ENCODE measurements at regions not wholly inside any gene's neighbourhood (a gene's known extent, or its start where the extent isn't known, plus 50 kb on each side); places are given as distances from the start of the nearest gene placed in this dataset.

DNA sequence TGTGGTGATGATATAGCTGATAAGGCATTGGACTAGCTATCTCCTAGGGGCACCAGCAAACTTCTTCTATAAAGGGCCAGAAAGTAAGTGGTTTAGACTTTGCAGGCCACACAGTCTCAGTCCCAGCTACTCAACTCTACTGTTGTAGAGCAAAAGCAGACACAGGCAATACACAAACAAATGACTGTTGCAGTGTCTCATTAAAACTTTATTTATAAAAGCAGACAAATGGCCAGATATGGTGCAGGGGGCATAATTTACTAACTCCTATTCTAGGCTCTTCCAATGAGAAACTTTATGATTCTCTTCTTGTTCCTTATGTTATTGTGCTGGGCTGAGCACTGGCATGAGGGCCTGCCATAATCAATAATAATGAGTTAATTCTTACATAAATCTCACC lies 176.8 kb upstream of the POU3F1 start:
- no peak for DNase-seq (ENCODE audit: low read depth in 2 of 2)

DNA sequence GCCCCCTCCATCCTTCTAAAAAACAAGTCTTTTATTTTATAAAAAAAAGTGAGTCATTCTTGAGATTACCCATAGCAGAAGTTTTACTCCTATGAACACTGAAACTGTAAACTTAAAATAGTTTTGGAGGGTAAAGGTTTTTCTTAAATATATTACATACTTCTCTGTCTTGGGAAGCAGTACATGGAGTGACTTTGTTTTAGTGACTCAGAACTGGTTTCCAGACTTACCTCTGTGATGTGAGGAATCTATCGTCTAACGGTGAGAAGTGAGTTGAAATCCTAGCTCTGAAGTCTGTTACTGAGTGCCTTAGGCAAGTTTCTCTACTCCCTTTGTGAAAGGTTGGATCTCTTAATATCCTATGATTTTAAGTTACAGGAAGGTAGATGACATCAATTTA lies 176.3 kb upstream of the POU3F1 start:
- DNase-seq (ENCODE audit: low read depth in 2 of 2) = no peak

DNA sequence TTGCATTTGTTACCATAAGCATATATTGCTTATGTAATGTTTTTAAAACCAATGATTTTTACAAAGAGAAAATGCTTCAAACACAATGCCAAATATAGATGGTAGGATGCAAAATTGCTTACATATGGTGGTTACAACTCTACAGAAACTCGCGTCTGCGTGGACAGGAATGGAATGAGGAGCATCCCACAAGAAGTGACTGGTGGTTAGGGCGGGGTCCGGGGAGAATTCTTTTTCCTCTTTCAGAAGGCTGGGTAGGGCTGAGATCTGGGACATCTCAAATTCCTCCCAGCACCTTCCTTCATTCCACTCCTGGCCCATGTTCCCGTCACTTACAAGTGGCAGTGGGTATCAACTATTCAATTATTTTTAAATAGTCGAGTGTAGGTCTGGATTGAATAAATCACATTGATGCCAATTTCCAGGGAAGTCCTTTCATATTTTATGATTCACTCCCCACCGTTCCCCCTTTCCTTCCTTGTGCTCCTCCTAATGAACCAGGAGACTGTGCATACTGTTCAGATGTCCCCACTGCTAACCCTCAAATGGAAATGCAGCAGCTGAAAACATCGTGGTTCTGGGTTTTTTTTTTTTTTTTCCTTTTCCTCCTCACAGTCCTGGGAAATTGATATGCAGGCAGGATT lies 174.5 kb upstream of the POU3F1 start:
- DNase-seq (ENCODE audit: low read depth in 2 of 2) = peak; percentile 91

DNA sequence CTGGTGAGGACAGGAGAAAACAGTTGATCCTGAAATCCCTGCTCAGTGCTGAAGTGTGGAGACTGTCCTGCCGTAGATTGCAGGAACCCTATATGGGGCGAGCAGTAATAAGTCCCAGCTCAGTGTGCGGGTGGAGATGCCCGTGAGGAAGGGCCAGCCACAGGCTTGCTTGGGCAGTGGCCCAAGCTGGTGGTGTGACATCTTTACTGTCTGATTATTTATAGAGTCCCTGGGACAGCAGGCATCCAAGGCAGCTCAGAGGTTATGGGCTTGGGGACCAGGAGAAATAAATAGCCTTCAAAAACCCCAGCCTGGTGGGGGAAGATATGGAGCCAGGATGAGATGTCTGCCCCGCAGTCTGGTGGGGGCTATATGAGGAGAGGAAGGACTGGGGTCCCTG lies 170.7 kb upstream of the POU3F1 start:
- DNase-seq (ENCODE audit: low read depth in 2 of 2) = no peak

DNA sequence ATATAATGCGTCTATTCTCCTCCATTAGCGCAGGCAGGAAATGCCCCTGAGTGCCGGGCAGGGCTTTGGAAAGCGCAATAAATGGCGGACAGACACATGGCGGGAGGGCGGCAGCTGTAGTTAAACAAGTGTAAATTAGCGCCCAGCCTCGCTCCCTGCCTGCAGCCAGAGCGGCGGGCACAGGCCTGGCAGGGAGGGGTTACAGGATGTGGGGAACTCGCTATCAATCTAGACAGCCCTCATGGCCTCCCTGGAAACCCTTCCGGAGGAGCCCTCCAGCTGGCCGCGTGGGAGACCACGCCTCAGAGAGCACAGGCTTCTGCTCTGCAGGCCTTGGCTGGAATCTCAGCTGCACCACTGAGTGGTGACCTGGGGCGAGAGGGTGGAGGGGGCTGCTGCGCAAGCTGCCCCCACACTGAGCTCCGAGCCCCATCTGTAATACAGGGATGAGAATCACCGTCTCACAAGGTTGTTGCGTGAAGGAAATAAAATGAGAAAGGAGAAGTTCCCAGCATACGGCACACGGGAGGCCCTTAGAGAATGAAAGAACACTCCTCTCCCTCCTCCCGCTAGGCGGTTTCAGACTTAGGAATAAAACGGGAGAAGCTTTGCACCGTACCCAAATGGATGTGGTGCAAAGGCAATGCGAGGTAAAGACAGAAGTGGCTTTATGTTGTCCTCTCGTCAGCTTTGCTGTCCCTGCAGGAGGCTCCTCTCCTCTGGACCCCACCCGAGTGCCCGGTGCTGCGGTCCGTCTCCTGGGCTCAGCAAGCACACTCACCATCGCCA lies 167.2 kb upstream of the POU3F1 start:
- DNase-seq (ENCODE audit: low read depth in 2 of 2) = no peak

DNA sequence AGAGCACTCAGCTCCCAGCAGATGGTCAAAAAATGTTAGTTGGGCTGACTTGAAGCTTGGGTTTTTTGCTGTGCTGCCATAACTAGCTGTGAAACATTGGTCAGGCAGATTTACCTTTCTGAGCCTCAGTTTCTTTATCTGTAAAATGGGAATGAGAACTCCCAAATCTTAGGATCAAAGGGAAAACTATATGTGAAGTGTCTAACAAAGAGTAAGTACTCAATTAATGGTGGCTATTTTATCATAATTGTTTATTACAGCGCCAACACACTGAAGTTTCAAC lies 164.2 kb upstream of the POU3F1 start:
- DNase-seq (ENCODE audit: low read depth in 2 of 2) = no peak

DNA sequence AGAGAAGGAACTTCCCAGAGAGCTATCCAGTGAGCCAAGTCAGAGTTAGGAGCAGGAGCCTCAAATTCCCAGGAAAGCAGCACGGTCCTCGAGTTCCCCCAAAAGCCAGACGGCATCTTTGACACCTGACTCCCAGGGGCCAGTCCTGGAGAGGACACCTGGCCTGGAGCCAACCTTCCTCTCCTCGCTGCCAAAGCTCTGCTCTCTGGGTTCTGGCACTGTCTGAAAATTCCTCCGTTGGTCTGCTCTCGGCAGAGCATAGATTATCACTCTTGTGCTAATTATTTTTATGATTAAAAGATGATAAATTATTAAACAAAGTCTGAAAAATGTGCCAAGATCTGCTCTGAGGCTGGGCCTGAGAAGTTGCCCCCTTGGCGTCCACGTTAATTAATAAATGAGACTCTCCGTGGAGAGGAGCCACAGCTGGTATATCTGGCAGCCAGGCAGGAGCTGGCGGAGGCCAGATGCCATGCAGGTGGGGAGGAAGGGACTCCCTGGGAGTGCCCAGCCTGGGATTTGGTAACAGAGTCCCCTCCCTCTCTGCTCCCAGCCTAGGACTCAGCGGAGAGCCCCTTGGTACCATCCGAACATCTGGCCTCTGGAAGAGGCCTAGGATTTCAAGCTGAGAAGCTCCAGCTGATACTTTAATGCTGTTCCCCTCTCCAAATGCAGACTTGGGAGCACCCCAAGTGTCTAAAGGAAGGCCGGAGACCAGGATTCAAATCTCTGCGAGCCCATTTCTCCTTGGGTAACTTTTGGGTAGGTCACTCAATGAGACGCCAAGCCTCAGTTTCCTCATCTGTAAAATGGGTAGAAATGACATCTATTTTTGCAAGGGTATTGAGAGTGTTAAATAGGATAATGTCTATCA lies 163.7 kb upstream of the POU3F1 start:
- no peak for DNase-seq (ENCODE audit: low read depth in 2 of 2)

DNA sequence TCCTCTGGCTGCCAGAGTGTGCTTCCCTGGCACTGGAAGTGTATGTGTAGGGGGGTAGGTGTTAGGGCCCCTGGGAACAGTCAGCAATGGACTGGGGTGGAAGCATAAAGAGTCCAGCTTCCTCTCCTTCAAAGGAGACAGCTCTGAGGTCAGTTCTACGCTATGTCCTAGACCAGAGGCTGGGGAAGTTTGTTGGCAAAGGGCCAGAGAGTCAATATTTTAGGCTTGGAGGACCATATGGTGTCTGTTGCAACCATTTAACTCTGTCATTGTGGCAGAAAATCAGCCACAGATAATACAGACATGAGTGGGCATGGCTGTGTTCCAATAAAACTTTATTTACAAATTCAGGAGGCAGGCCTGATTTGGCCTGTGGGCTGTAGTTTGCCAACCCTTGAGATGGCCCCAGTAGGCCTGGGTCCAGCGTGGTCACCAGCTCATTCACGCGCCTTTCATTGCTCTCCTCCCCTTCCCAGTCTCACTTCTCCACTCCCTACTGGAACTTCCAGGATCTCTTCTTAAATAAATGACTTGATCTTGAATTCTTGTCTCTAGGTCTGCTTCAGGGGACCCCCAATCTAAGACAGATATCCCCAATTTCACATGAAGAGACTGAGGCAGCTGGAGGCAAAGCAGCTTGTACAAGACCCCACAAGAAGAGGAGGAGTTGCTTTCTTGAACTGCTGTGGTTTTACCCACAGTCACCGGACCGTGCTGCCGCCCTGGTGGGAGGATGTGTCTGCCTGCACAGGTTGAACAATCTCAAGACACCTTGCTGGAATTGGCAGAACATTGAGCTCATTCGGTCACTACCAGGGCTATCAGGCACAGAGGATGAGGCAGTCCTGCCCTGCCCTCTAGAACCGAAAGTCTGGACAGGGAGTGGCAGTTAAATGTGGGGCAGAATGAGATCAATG lies 162.4 kb upstream of the POU3F1 start:
- DNase-seq (ENCODE audit: low read depth in 2 of 2) = no peak

DNA sequence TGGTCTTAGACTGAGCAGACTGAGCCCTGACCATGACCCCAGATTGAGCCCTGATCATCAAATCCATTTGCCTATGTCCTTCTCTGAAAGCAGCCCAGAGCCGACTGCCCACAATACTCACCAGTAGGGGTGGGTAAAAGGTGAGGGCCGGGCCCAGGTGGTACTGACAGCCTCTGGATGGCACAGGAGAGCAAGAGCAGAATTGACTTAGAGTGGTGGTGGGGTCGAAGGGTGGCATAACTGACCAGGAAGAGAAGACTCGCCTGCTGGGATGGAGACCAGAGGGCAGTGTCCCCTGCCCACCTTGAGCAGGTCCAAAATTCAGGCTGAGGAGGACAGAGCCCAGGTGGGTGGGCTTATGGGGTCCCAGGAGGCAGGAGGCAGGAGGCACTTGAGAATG lies 161.3 kb upstream of the POU3F1 start:
- no peak for DNase-seq (ENCODE audit: low read depth in 2 of 2)

DNA sequence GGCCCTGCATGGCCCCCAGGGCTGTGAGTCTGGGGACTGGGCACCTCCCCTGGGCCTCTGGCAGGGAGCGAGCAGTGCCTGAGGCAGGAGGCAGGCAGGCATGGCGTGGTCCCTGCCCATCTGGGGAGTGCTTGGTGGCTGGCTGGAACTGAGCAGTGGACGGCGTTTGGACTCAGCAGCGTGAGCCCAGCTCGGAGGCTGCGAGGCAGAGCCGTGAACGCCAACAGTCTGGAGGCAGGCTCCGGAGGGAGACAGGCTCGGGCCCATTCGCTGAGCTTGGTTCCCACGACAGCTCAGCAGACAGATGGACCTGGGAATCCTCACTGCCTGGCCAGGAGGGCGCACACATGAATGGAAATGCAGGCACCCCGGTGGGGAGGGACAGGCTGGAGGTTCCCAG lies 160.7 kb upstream of the POU3F1 start:
- DNase-seq (ENCODE audit: low read depth in 2 of 2) = no peak

DNA sequence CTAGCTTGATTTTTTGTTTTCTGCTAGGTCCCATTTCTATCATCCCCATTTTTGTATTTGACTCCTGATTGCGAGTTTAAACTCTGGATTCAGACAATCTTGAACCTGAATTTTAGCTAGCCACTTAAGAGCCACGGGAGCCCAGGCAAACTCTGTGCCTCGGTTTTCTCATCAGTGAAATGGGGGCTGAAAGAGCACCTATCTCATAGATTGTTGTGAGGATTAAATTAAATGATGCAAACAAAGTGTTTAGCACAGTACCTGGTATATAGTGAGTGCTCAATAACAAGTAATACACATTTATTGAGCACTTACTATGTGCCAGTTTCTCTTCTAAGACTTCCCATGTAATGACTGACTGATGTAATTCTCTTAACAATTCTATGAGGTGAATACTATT lies 158.1 kb upstream of the POU3F1 start:
- no peak for DNase-seq (ENCODE audit: low read depth in 2 of 2)

DNA sequence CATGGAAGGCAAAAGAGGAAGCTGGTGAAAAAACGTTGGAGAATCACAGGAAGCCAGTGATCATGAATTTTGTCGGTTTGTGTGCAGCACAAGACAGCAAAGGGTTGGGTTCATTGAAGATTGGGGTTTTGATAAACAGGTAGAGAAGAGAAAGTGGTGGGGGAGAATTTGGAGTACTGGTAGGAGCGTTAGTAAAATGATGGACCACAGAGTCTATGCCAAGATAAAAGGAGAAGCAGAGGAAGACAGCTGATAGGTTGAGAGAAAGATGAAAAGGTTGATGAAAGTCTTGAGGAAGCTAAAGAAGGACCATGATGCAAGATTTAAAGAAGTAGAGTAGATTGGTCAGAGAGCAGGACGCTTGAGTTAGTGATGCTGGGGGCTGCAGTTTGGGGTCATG lies 156.8 kb upstream of the POU3F1 start:
- DNase-seq (ENCODE audit: low read depth in 2 of 2) = no peak

DNA sequence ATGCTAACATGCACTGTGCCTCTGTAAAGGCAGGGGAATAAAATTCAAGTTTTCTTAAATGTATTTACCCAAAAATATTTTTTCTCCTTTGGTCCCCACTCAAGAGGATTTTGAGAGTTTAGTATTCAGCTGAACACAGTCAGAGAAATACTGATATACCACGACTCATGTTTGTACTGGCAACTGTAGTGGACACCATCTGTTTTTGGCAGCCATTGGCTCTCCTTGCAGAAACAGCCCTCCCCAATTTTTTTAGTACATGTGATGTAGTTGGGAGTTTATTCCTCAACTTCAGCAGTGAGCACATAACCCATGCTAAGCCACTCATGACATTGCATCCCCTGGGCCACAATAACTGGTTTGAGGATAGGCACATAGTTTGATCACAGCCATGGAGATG lies 154.8 kb upstream of the POU3F1 start:
- no peak for DNase-seq (ENCODE audit: low read depth in 2 of 2)

DNA sequence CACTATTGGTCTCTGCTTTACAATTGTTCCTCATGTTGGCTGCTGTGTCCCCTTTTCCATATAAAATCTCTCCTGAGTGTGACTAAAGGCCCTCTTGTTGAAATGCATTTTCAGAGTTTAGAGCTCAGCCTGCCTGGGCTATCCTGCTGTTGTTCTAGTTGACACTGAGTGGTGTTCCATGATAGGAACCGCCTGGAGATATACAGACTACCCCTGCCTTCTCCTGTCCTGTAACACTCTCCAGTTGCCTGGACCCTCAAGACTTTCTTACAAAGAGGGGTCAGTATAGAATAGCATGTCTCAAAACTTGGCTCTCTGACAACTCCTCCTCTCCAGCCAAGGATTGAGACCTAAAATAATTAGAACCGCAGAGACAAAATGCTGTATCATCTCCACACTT lies 152.0 kb upstream of the POU3F1 start:
- no peak for DNase-seq (ENCODE audit: low read depth in 2 of 2)

DNA sequence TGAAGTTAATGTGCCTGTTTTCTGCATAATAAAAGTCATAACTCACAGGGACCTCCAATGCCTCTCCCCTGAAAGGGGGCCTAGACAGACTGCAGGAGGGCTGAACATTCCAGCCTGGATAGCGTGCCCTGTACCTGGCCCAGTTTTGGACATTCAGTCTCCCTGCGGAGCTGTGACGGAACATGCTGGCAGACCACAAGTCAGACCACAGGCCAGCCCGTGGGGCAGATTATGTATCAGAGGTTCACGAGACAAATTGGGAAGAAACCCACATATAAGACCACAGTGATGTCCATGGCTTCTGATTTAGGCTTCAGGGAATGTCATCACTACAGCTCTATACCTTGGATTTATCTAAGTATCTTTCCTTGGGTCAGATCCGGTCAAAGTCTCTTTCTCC lies 151.5 kb upstream of the POU3F1 start:
- no peak for DNase-seq (ENCODE audit: low read depth in 2 of 2)

DNA sequence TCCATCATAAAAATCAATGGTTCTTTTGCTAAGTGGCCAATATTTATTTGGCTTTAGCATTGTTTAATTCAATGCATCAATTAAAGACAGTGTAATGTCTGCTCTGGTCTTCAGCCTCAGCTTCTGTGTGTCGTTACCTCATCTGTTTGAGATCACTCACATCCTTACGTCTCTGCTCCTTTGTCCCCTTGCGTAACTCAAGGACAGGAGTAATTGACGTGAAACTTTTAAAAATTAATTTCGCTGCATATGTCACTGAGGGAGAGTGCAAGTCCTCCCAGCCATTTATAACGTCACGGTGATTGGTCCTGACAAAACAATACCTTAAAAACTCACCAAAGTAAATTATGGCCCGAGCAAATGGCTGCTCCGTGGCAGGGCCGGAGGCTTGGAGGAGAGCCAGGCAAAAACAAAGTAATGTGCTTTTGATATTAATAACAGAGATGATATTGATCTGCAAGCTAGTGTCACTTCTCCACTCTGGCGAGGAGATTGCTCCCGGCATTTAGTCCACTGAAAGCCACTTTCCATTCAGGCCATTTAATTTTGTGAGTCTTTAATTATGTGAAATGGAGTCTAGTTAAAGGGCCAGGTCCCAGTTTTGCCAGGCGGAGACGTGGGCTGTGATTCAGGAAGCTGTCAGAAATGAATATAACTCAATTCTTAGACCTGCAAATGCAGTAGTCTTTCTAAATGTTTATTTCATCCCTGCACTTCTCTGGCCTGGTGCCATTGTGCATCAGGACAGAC lies 150.9 kb upstream of the POU3F1 start:
- DNase-seq (ENCODE audit: low read depth in 2 of 2) = no peak

DNA sequence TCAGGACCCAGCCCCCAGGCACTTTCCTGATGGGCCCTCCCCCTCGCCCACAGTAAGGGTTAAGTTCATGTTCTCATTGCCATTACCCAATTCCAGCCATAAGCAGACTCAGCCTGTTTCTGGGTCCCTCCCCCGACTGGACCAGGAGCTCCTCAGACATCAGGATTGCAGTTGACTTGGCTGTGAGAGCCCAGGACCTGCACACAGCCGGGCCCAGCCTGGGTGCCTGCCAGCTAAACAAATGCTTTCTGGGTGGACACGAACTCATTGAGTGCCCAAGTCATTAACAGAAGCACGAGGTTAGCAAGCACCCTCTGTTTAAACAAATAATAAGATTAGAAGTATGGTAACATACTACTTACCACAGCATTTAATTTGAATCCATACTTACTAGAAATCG lies 147.9 kb upstream of the POU3F1 start:
- DNase-seq (ENCODE audit: low read depth in 2 of 2) = no peak

DNA sequence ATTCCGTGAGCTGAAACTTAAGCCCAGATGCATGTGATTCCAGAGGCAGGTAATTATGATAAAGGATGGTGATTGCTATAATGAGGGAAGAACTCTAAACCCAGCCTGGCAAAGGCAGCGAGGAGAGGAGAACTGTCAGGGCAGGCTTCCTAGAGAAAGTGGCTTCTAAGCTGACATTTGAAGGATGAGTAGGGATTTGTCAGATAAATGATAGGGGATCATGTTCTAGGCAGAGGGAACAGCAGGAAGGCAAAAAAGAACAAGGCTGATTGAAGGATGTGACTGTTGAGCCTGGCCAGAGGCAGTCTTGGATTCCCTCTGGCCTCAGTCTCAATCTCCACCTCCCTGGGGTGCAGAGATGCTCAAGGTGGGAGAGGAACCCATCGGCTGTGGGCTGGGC lies 146.4 kb upstream of the POU3F1 start:
- no peak for DNase-seq (ENCODE audit: low read depth in 2 of 2)

DNA sequence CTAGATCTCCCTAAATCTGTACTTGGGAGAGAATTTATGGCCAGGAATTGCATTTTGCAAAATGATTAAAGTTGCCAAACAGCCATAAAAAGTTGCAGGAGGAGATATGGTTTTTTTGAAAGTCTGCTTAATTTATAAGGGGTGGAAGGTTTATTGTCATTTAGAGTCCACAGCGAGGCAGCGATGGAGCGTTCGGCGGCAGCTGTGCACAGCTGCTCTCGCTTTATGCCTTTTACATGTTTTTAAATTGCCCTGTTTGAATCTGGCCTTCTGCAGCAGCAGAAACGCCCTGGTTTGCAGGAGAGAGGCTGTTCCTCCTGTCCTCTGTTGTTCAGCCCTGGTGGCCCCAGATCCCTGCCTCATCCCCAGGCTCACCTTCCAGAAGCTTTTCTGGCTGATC lies 144.9 kb upstream of the POU3F1 start:
- DNase-seq (ENCODE audit: low read depth in 2 of 2) = no peak

DNA sequence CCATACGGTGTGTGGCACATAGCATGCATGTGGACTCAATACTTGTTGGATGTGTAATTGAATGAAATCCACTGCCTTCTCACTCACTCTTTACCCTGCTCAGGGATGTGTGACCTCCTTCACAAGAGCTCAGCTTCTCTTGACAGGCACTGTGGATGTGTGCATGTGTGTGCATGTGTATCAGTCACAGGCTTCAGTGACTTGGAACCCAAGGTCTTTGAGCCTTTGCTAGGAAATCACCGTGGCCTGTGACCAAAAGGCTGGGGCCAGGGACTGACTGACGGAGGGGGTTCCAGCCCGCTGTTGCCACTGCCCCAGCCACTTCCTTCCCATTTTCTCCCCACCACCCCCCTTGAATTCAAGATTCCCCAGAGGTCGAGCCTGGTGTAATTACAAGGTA lies 144.4 kb upstream of the POU3F1 start:
- DNase-seq (ENCODE audit: low read depth in 2 of 2) = no peak

DNA sequence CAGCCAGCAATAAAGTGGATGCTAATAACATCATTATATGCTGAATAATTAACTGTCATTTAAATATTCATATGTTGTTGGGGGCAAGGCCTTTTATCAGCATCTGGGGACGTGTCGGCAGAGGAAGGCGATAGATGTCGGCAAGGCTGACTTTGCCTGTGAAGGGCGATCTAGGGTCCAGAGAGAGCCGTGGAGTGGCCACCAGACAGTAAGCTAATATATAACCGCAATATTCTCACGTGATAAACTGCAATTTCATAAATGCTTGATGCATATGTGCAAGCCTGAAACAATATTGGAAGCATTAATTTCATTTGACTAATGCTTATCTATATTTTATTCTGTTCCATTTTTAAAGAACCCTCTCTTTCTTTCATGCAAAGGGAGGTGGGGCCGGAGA lies 141.0 kb upstream of the POU3F1 start:
- DNase-seq (ENCODE audit: low read depth in 2 of 2) = no peak
